Psoas muscle (tissue), 7 donors: ENCODE measurements at regions not wholly inside any gene's neighbourhood (a gene's known extent, or its start where the extent isn't known, plus 50 kb on each side); places are given as distances from the start of the nearest gene placed in this dataset.
A peak's percentile ranks its signal among the peaks of the same experiment; 100 is the strongest.
"Not testable (repeated sequence)": the region's sequence is repeated elsewhere in the genome, so short reads cannot be mapped to it uniquely, and the experiment has no call there.

Experiments
- ATAC-seq, 4 donors: fragments of 200-7000 bp; cut with Tn5 transposase; one replicate each; pipeline ENCODE4 v1.9.1; 2020; ENCODE audit warnings: moderate library complexity in 3 of 4, mild to moderate bottlenecking in 2 of 4
- DNase-seq, 2 donors: peaks; one replicate each; pipeline ENCODE4 v3.0.0-alpha.2; 2020
- H3K27ac ChIP-seq: fragments of 200-600 bp; one replicate; pipeline ENCODE4 v1.8.0; 2022
- H3K27me3 ChIP-seq, 3 donors: fragments of 200-600 bp in 1 of 3; one replicate each; pipeline versions ENCODE4 v1.6.1 to v1.8.0; 2013 to 2022; ENCODE audit warnings: low read length in 2 of 3, mild to moderate bottlenecking in 2 of 3, moderate library complexity in 1 of 3; ENCODE audit not compliant: insufficient read depth in 3 of 3
- H3K36me3 ChIP-seq, 2 donors: fragments of 200-600 bp in 1 of 2; one replicate each; pipeline versions ENCODE4 v1.6.1 to v1.8.0; 2013 to 2022; ENCODE audit warnings: low read depth in 1 of 2, mild to moderate bottlenecking in 1 of 2, moderate library complexity in 1 of 2; ENCODE audit not compliant: insufficient read depth in 1 of 2
- H3K4me1 ChIP-seq: fragments of 200-600 bp; one replicate; pipeline ENCODE4 v1.8.0; 2022
- H3K4me3 ChIP-seq: fragments of 200-600 bp; one replicate; pipeline ENCODE4 v1.8.0; 2022; ENCODE audit warnings: mild to moderate bottlenecking
- H3K9me3 ChIP-seq: fragments of 200-600 bp; one replicate; pipeline ENCODE4 v1.8.0; 2022
- CTCF ChIP-seq: fragments of 200-600 bp; IDR thresholded peaks from one replicate; pipeline ENCODE4 v1.8.0; 2022; ENCODE audit warnings: antibody characterized with exemption
- WGBS, 3 donors: extraction: QIAGEN DNeasy Blood & Tissue Kit; methylation state at CpG; one replicate each; pipeline versions ENCODE4 v1.1.6 to v1.1.7; 2013; 5-methylcytosine and 5-hydroxymethylcytosine counted together
- intact Hi-C, 2 donors: fragments of 100-400 bp; cut with DNase I; formaldehyde crosslinking; loops; one replicate each; pipeline versions ENCODE4 v1.11.0 to v1.14.2; 2022
- donor health status: healthy with polysubstance abuse.
- donor health status: DM: no; HTN: no; CAD: no; lungs with moderate emphysema.
- donor health status: Bipolar disorder and iron deficiency.
- donor health status: healthy.
- donor health status: DM: yes; HTN: yes; CAD: no.
- donor health status: DM: no; HTN: no; CAD: no.
- donor health status: DM: yes; HTN: yes; CAD: no.

DNA sequence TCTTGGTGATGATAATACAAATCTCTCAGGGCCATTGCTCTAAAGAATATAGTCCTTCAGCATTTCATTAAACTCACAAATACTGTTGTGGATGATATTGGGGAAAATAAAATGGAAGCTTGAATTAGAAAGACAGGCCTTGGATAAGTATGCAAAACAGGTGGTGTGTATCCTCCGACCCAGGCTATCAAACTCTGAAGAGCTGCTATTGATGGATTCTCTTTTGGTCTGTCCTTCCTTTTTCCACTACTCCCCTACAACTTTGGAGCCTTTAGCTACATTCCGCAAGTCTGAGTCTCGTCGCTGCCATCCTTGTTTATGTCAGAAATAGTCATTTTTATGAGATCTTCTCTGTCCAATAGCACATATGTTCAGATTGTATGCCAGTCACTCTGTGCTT is 351.6 kb downstream of the KCNJ2 start:
- no peak overlapping the region for H3K27ac ChIP-seq
- no peak for DNase-seq
- H3K9me3 ChIP-seq: no peaks in the 10 kb centered on the region
- ATAC-seq: no peak
- no peaks in the 10 kb centered on the region for H3K4me1 ChIP-seq
- intact Hi-C loops: no loop called here
- no peaks in the 10 kb centered on the region for H3K27me3 ChIP-seq
- no peak for TF ChIP-seq CTCF
- 86 to 93% (median 86%) methylated on average over 4 of the region's 4 CpGs for WGBS, 3 donors
- H3K4me3 ChIP-seq: no peak overlapping the region
- H3K36me3 ChIP-seq: no peaks in the 10 kb centered on the region

DNA sequence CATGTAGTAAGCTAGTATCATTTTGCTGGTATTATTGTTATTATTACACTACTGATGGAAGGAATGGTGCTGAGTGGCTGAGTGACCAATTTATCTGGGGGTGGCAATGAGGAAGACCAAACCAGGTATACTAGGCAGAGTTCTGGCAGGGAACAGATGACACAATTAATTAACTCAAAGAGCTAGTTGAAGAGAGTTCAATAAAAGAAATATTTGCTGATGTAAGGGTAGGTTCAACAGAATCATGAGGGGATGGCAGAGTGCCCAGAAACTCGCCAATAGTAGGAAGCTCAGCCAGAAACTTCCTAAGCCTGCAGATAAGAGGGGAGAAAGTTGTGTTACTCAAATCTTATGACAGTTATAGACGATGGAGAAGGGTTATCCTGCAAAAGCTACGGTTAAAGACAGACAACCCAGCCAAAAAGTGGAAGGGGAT is 352.5 kb downstream of the KCNJ2 start:
- no peak for TF ChIP-seq CTCF
- no peak overlapping the region for H3K4me3 ChIP-seq
- no peaks in the 10 kb centered on the region for H3K4me1 ChIP-seq
- no peaks in the 10 kb centered on the region for H3K36me3 ChIP-seq
- intact Hi-C loops: no loop called here
- H3K27ac ChIP-seq: no peak overlapping the region
- no peaks in the 10 kb centered on the region for H3K27me3 ChIP-seq
- ATAC-seq (no peak), DNase-seq (peak in 1 of 2 donors; percentile 15)
- 11 to 19% (median 11%) methylated on average over 3 of the region's 3 CpGs for WGBS, 3 donors
- H3K9me3 ChIP-seq: no peaks in the 10 kb centered on the region

DNA sequence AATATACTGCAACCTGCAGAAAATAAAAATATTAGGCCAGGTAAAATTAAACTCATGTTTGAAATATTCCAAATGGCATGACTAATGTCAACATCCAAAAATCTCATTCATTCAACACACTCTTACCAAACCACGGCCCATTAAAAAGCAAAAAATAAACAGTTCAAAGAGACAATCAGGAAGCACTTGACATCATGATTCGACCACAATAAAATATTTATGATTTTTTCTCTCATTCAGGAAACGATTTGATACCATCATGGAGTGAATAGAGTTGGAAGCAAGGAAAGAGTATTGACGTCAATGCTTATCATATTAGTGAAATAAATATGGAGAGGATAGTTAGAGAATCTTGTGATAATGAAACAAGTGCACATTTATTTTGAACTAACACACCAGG is 354.1 kb downstream of the KCNJ2 start:
- no peaks in the 10 kb centered on the region for H3K27me3 ChIP-seq
- ATAC-seq: no peak
- no peak for TF ChIP-seq CTCF
- WGBS, 3 donors: 83 to 88% (median 85%) methylated on average over 4 of the region's 4 CpGs
- no peaks in the 10 kb centered on the region for H3K9me3 ChIP-seq
- H3K27ac ChIP-seq: no peak overlapping the region
- no peak for DNase-seq
- intact Hi-C loops: no loop called here
- H3K4me1 ChIP-seq: peaks cover 5% of the 10 kb centered on the region
- H3K4me3 ChIP-seq: no peak overlapping the region
- no peaks in the 10 kb centered on the region for H3K36me3 ChIP-seq

DNA sequence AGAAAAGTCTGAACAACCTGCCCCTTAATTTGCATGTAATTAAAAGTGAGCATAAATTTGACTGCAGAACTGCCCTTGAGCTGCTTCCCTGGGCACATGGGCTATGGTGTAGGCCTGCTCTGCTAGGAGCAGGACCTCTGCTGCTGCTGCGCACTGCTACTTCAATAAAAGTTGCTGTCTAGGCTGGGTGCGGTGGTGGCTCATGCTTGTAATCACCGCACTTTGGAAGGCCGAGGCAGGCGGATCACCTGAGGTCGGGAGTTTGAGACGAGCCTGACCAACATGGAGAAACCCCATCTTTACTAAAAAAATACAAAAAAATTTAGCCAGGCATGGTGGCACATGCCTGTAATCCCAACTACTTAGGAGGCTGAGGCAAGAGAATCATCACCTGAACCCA is 355.7 kb downstream of the KCNJ2 start:
- H3K4me1 ChIP-seq, H3K9me3 ChIP-seq, intact Hi-C loops, H3K27me3 ChIP-seq, DNase-seq, H3K4me3 ChIP-seq, ATAC-seq, H3K27ac ChIP-seq, H3K36me3 ChIP-seq: not testable (repeated sequence)
- 96 to 98% (median 96%) methylated on average over 7 of the region's 7 CpGs for WGBS, 3 donors

GRCh38 chr17:70525961-70526360 is 356.6 kb downstream of the KCNJ2 start:
- Histone ChIP-seq H3K4me3 (no peak overlapping the region), H3K27me3 (no peaks in the 10 kb centered on the region), H3K27ac (no peak overlapping the region), H3K4me1 (peaks cover 5% of the 10 kb centered on the region), H3K36me3 (no peaks in the 10 kb centered on the region), H3K9me3 (no peaks in the 10 kb centered on the region)
- TF ChIP-seq CTCF: no peak
- ATAC-seq: no peak
- intact Hi-C loops: no loop called here
- DNase-seq: no peak
- 79 to 87% (median 82%) methylated on average over 5 of the region's 5 CpGs for WGBS, 3 donors
